K562 (cell line): ENCODE measurements at regions not wholly inside any gene's neighbourhood (a gene's known extent, or its start where the extent isn't known, plus 50 kb on each side); places are given as distances from the start of the nearest gene placed in this dataset.

Source experiments
- ARID1B ChIP-seq: fragments of 450-650 bp; IDR thresholded peaks from 2 replicates; pipeline ENCODE4 v1.6.1; 2016; ENCODE audit warnings: antibody characterized with exemption, mild to moderate bottlenecking, inconsistent platforms
- CAMTA2 ChIP-seq: fragments of 250-450 bp; sonication (Bioruptor Pico); conservative IDR thresholded peaks from 2 replicates; pipeline ENCODE4 v1.5.1; 2022
- CHCHD3 ChIP-seq: fragments of 250-450 bp; sonication (Bioruptor Pico); IDR thresholded peaks from 2 replicates; pipeline ENCODE4 v2.1.2; 2022; ENCODE audit warnings: mild to moderate bottlenecking
- FOXJ3 ChIP-seq: sonication (generic); formaldehyde crosslinking; IDR thresholded peaks from 2 replicates; pipeline ENCODE4 v1.4.0; 2020; ENCODE audit warnings: mild to moderate bottlenecking, missing genetic modification reagents
- GABPA ChIP-seq: fragments of 200-800 bp; sonication (Bioruptor generic); conservative IDR thresholded peaks from 2 replicates; pipeline ENCODE4 v1.6.1; 2016; ENCODE audit warnings: low read depth, missing genetic modification characterization, missing compliant biosample characterization
- L3MBTL2 ChIP-seq: fragments of 450-650 bp; IDR thresholded peaks from 2 replicates; pipeline ENCODE4 v1.6.1; 2016; ENCODE audit warnings: mild to moderate bottlenecking, moderate library complexity
- LCOR ChIP-seq: sonication (generic); formaldehyde crosslinking; IDR thresholded peaks from 2 replicates; pipeline ENCODE4 v1.8.0; 2022; ENCODE audit warnings: mild to moderate bottlenecking, missing genetic modification reagents
- MAFK ChIP-seq: IDR thresholded peaks from 2 replicates; pipeline ENCODE4 v1.6.1; 2011; ENCODE audit warnings: low read length, improper control_type of control experiment
- MYNN ChIP-seq, 2 experiments: sonication (generic); formaldehyde crosslinking in 1 of 2; IDR thresholded peaks; 2 replicates each; pipeline versions ENCODE4 v1.5.0 to v1.6.1; 2016 to 2020; ENCODE audit warnings: antibody characterized with exemption in 1 of 2, missing genetic modification reagents in 1 of 2
- NFIC ChIP-seq: fragments of 450-650 bp; IDR thresholded peaks from 2 replicates; pipeline ENCODE4 v1.6.1; 2017; ENCODE audit warnings: mild to moderate bottlenecking, inconsistent platforms
- TARDBP ChIP-seq: fragments of 450-650 bp; IDR thresholded peaks from 2 replicates; pipeline ENCODE4 v1.6.1; 2016
- YY1 ChIP-seq, 3 experiments: IDR thresholded peaks; 2 replicates each; pipeline ENCODE4 v1.6.1; 2011; ENCODE audit warnings: low read length in 2 of 3, mild to moderate bottlenecking in 2 of 3, moderate library complexity in 2 of 3, borderline replicate concordance in 1 of 3, control low read depth in 1 of 3, low read depth in 1 of 3; ENCODE audit not compliant: insufficient read depth in 3 of 3, insufficient replicate concordance in 2 of 3, control insufficient read depth in 1 of 3, insufficient read length in 1 of 3; ENCODE audit errors: extremely low read depth in 1 of 3
- ZNF431 ChIP-seq: sonication (generic); formaldehyde crosslinking; IDR thresholded peaks from 2 replicates; pipeline ENCODE4 v1.8.0; 2022; ENCODE audit warnings: mild to moderate bottlenecking, missing genetic modification reagents
- TF ChIP-seq, protein P1 (sequence below), 3 experiments: IDR thresholded peaks in 2 of 3; conservative IDR thresholded peaks in 1 of 3; 2 replicates each; pipeline ENCODE4 v1.5.1; 2011 to 2012; ENCODE audit warnings: low read length in 3 of 3, mild to moderate bottlenecking in 3 of 3, control low read depth in 2 of 3, improper control_type of control experiment in 1 of 3, inconsistent platforms in 1 of 3, low read depth in 1 of 3, mixed read lengths in 1 of 3, moderate library complexity in 1 of 3; ENCODE audit not compliant: insufficient read depth in 2 of 3

DNA sequence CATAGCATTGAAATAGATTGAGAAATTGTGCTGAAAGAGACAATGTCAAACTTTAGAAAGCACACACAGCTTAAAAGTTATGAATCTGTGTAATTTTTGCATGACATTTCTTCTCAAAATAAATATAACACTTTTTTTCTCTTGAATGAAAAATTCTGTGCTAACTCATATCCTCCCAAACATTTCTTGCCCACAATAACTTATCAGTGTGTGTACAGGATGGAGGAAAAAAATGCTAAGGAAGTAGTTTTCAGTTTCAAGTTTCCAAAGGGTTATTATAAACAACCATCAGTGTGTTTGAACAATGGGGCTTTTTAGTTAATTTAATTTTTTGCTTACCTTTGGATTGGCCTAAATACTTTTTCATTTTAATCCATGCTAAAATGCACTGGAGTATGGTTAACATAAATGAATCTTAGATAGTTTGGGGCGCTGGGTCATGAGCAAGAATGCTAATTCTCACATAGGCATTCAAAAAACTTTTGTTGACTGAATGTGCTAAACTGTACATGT is 82.9 kb upstream of the ARHGAP20 start:
- TF ChIP-seq CAMTA2 (CRISPR knock-in tag) (no peak), TARDBP (no peak), GABPA (tag) (no peak), FOXJ3 (no peak), L3MBTL2 (no peak), YY1 (IDR thresholded peaks at IDR 0.05; ENCODE audit: borderline replicate concordance in 1 of 3, control insufficient read depth in 1 of 3, extremely low read depth in 1 of 3, insufficient read depth in 3 of 3, insufficient read length in 1 of 3, insufficient replicate concordance in 2 of 3, low read depth in 1 of 3, low read length in 2 of 3) (no peak), LCOR (no peak), ZNF431 (CRISPR knock-in tag) (no peak), ARID1B (no peak), MYNN (IDR thresholded peaks at IDR 0.05) (no peak), MYNN (CRISPR knock-in tag; IDR thresholded peaks at IDR 0.05) (no peak), CHCHD3 (CRISPR knock-in tag) (no peak), MAFK (no peak), NFIC (no peak)
- TF ChIP-seq, protein P1, sequence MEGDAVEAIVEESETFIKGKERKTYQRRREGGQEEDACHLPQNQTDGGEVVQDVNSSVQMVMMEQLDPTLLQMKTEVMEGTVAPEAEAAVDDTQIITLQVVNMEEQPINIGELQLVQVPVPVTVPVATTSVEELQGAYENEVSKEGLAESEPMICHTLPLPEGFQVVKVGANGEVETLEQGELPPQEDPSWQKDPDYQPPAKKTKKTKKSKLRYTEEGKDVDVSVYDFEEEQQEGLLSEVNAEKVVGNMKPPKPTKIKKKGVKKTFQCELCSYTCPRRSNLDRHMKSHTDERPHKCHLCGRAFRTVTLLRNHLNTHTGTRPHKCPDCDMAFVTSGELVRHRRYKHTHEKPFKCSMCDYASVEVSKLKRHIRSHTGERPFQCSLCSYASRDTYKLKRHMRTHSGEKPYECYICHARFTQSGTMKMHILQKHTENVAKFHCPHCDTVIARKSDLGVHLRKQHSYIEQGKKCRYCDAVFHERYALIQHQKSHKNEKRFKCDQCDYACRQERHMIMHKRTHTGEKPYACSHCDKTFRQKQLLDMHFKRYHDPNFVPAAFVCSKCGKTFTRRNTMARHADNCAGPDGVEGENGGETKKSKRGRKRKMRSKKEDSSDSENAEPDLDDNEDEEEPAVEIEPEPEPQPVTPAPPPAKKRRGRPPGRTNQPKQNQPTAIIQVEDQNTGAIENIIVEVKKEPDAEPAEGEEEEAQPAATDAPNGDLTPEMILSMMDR (IDR thresholded peaks at IDR 0.05 in 2 of 3, conservative IDR thresholded peaks at IDR 0.05 in 1 of 3; ENCODE audit: insufficient read depth in 2 of 3, low read depth in 1 of 3, low read length in 3 of 3) = no peak
